Activated CD8-positive, alpha-beta T cell treated with anti-CD3 and anti-CD28 coated beads for 36 hours (primary cell): ENCODE measurements at regions not wholly inside any gene's neighbourhood (a gene's known extent, or its start where the extent isn't known, plus 50 kb on each side); places are given as distances from the start of the nearest gene placed in this dataset.

Experiments
- ATAC-seq: fragments of 200-7000 bp; cut with Tn5 transposase; one replicate; pipeline ENCODE4 v1.10.0; 2021; ENCODE audit warnings: mild to moderate bottlenecking, moderate library complexity
- CTCF ChIA-PET: fragments of 350-600 bp; sonication (Branson Sonifier 250); formaldehyde crosslinking; loops from one replicate; lab custom pipeline; 2021; ENCODE audit warnings: antibody characterized with exemption; lab: Charles Lee
- POLR2A ChIA-PET: fragments of 350-600 bp; sonication (Branson Sonifier 250); formaldehyde crosslinking; loops from one replicate; lab custom pipeline; 2021; ENCODE audit warnings: antibody characterized with exemption; lab: Charles Lee
- DNase-seq: peaks from one replicate; pipeline ENCODE4 v3.0.0-alpha.2; 2020
- H3K27ac Mint-ChIP-seq: one replicate; pipeline ENCODE4 v1.8.0; 2021; ENCODE audit warnings: mild to moderate bottlenecking, mixed read lengths
- H3K27me3 Mint-ChIP-seq: one replicate; pipeline ENCODE4 v1.8.0; 2021; ENCODE audit warnings: mixed read lengths
- H3K36me3 Mint-ChIP-seq: one replicate; pipeline ENCODE4 v1.8.0; 2021; ENCODE audit warnings: low read depth, mixed read lengths
- H3K4me1 Mint-ChIP-seq: one replicate; pipeline ENCODE4 v1.8.0; 2021; ENCODE audit warnings: low read depth, mixed read lengths
- H3K4me3 Mint-ChIP-seq: one replicate; pipeline ENCODE4 v1.8.0; 2021; ENCODE audit warnings: mild to moderate bottlenecking, moderate library complexity, mixed read lengths
- H3K9me3 Mint-ChIP-seq: one replicate; pipeline ENCODE4 v1.8.0; 2021; ENCODE audit warnings: mixed read lengths
- CTCF ChIP-seq: fragments of 200-600 bp; IDR thresholded peaks from one replicate; pipeline ENCODE4 v1.8.0; 2022; ENCODE audit warnings: antibody characterized with exemption, mild to moderate bottlenecking
- intact Hi-C: fragments of 100-400 bp; cut with micrococcal nuclease; formaldehyde crosslinking; loops from one replicate; pipeline ENCODE4 v1.10.0; 2022

DNA sequence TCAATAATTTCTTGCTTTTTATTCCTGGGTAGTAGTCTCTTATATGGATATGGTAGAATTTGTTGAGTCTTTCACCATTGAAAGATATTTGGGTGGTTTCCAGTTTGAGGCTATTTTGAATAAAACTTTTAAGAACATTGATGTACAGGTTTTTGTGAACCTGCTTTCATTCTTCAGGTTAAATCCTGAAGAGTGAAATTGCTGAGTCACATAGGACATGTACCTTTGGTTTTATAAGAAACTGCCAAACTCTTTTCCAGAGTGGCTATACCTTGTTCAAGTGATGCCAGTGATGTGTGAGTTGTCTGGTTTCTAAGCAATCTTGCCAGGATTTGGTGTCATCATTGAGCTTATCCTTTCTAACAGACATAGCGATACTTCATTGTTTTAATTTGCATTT is 184.6 kb upstream of the PZP start:
- ChIA-PET POLR2A (no interaction called here), CTCF (no interaction called here)
- no peak overlapping the region for H3K4me3 Mint-ChIP-seq
- no peak for DNase-seq
- H3K9me3 Mint-ChIP-seq: no peaks in the 10 kb centered on the region
- no peak for ATAC-seq
- intact Hi-C loops: no loop called here
- H3K27me3 Mint-ChIP-seq: peaks cover 1% of the 10 kb centered on the region
- TF ChIP-seq CTCF: no peak
- H3K36me3 Mint-ChIP-seq: peaks cover 10% of the 10 kb centered on the region
- H3K27ac Mint-ChIP-seq: no peak overlapping the region
- peaks cover 4% of the 10 kb centered on the region for H3K4me1 Mint-ChIP-seq

- no peak overlapping the region for H3K27ac Mint-ChIP-seq
- CTCF ChIA-PET: no interaction called here
- H3K4me1 Mint-ChIP-seq: peaks cover 12% of the 10 kb centered on the region
- peaks cover 9% of the 10 kb centered on the region for H3K36me3 Mint-ChIP-seq
- intact Hi-C loops: no loop called here
- POLR2A ChIA-PET: interaction anchor here (0.6 kb wide), 1 partner anchor 42 kb away, joined by 3 read pairs; no protein-coding TSS in a partner anchor
- DNase-seq (no peak), ATAC-seq (no peak)
- H3K27me3 Mint-ChIP-seq: peaks cover 1% of the 10 kb centered on the region
- no peak overlapping the region for H3K4me3 Mint-ChIP-seq
- TF ChIP-seq CTCF: no peak
- no peaks in the 10 kb centered on the region for H3K9me3 Mint-ChIP-seq
Observed at GRCh38 chr12:9391815-9392214, 183.6 kb upstream of the PZP start.

DNA sequence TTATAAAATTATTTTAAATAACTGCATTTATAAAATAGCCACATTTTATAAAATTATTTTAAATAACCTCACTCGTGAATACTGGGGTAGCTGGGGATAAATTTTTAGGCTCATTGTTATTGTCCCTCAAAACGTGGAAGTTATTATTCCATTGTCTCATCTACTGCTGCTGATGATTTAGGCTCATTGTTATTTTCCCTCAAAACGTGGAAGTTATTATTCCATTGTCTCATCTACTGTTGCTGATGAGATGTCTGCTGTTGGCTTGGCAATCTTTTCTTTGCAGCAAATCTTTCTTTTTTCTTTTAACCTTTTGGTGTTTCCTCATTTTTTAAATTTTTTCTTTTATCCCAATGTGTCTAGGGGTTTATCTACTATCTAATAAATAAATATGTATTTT is 182.6 kb upstream of the PZP start:
- no peak for ATAC-seq
- no peak for TF ChIP-seq CTCF
- Mint-ChIP-seq H3K4me3 (no peak overlapping the region), H3K27me3 (peaks cover 1% of the 10 kb centered on the region), H3K27ac (no peak overlapping the region), H3K4me1 (peaks cover 12% of the 10 kb centered on the region), H3K36me3 (no peaks in the 10 kb centered on the region), H3K9me3 (no peaks in the 10 kb centered on the region)
- POLR2A ChIA-PET: no interaction called here
- intact Hi-C loops: no loop called here
- DNase-seq: no peak
- CTCF ChIA-PET: no interaction called here

DNA sequence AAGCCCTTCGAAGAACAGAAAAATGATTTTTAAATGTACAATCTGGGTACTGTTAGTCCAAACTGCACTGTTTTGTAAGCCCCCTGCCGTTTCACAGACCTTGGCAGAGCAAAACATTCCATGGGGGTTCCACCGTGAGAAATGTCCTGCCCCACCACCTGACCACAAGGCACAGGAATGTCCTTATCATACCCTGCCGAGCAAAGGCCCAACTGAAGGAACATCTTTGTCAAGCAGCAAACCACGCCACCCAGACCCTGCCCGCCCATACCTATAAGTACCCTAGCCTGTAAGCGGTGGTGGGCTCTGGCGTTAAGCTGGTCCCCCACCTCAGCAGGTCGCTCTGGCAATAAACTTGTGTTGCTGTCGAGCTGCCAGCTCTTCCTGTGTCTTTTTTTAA is 181.6 kb upstream of the PZP start:
- Mint-ChIP-seq H3K4me3 (no peak overlapping the region), H3K36me3 (no peaks in the 10 kb centered on the region), H3K27ac (no peak overlapping the region), H3K4me1 (peaks cover 12% of the 10 kb centered on the region), H3K9me3 (no peaks in the 10 kb centered on the region), H3K27me3 (peaks cover 1% of the 10 kb centered on the region)
- TF ChIP-seq CTCF: no peak
- ChIA-PET POLR2A (no interaction called here), CTCF (no interaction called here)
- no peak for ATAC-seq
- intact Hi-C loops: no loop called here
- DNase-seq: no peak

DNA sequence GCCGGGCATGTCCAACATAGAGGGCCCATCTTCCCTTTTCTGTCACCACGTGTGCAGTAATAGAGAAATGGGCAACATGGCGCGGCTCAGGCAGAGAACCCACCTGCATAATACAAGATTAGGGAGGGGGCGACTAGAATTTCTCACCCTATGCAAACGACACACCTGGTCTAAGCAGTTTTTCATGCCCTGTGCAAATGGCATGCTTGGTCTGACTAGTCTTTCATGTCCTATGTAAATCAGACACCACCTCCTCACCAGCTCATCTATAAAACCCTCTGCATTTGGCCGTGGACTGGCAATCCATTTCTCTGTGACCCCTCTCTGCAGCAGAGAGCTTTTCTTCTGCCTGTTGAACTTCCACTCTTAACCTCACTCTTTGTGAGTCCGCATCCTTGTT is 180.2 kb upstream of the PZP start:
- ChIA-PET CTCF (no interaction called here), POLR2A (no interaction called here)

More for the DNA sequence above, 180.2 kb upstream of the PZP start:
- ATAC-seq: no peak
- no peak for DNase-seq
- Mint-ChIP-seq H3K9me3 (no peaks in the 10 kb centered on the region), H3K27me3 (no peaks in the 10 kb centered on the region), H3K4me1 (peaks cover 12% of the 10 kb centered on the region), H3K4me3 (no peak overlapping the region), H3K36me3 (no peaks in the 10 kb centered on the region), H3K27ac (no peak overlapping the region)
- TF ChIP-seq CTCF: no peak
- intact Hi-C loops: no loop called here
